Gastrocnemius medialis (tissue), 4 donors: ENCODE measurements at regions not wholly inside any gene's neighbourhood (a gene's known extent, or its start where the extent isn't known, plus 50 kb on each side); places are given as distances from the start of the nearest gene placed in this dataset.

Experiments
- CTCF ChIP-seq, 5 experiments: fragments of 450-650 bp in 3 of 5; fragments of 200-600 bp in 2 of 5; sonication (generic) in 2 of 5; IDR thresholded peaks in 4 of 5; conservative IDR thresholded peaks in 1 of 5; 1 replicate in 4 of 5; 2 replicates in 1 of 5; pipeline ENCODE4 v1.5.1; 2016 to 2019; ENCODE audit warnings: antibody characterized with exemption in 5 of 5, mild to moderate bottlenecking in 3 of 5, moderate library complexity in 3 of 5
- POLR2A ChIP-seq, 2 donors: fragments of 450-650 bp; IDR thresholded peaks; one replicate each; pipeline ENCODE4 v1.6.1; 2017; ENCODE audit warnings: antibody characterized with exemption in 2 of 2, mild to moderate bottlenecking in 2 of 2, moderate library complexity in 2 of 2

GRCh38 chr3:159922193-159922840 lies 66.3 kb upstream of the IL12A start:
- no peak for TF ChIP-seq CTCF (IDR thresholded peaks at IDR 0.05 in 4 of 5, conservative IDR thresholded peaks at IDR 0.05 in 1 of 5)
- no peak for TF ChIP-seq POLR2A (IDR thresholded peaks at IDR 0.05)
